HepG2 (cell line): ENCODE measurements at regions not wholly inside any gene's neighbourhood (a gene's known extent, or its start where the extent isn't known, plus 50 kb on each side); places are given as distances from the start of the nearest gene placed in this dataset.

Source experiments
- ATAC-seq: fragments of 200-7000 bp; cut with Tn5 transposase; 3 replicates; pipeline ENCODE4 v1.9.1; 2020; ENCODE audit warnings: mild to moderate bottlenecking, moderate library complexity
- BruUV-seq: library from RNA; stranded (reverse); fragments of 400-500 nt; replicated peaks from 2 replicates; lab custom pipeline; 2021; lab: Mats Ljungman, UMichigan
- CTCF ChIA-PET: fragments of 300-600 bp; formaldehyde crosslinking; extraction: SDS; loops from one replicate; lab custom pipeline; 2021; ENCODE audit warnings: low total read pairs, inconsistent platforms, low intra/inter-chr PET ratio; lab: Yijun Ruan, JAX
- POLR2A ChIA-PET: fragments of 350-600 bp; sonication (Branson Sonifier 250); formaldehyde crosslinking; loops from one replicate; lab custom pipeline; 2020; ENCODE audit warnings: antibody characterized with exemption, inconsistent platforms; lab: Yijun Ruan, JAX
- DNase-seq: peaks from one replicate; pipeline ENCODE4 v3.0.0-alpha.2; 2015; ENCODE audit warnings: low spot score
- FAIRE-seq: peaks from 3 replicates; lab custom pipeline; 2011; peaks lifted over from hg19 to GRCh38; lab: Jason Lieb, UNC
- H2AFZ ChIP-seq: one replicate; pipeline ENCODE4 v1.6.1; 2011; ENCODE audit warnings: low read length, inconsistent platforms
- H3K27ac ChIP-seq: fragments of 300-600 bp; 3 replicates; pipeline ENCODE4 v1.8.0; 2011; ENCODE audit warnings: mixed run types, mild to moderate bottlenecking, mixed read lengths, low read length, inconsistent platforms; ENCODE audit not compliant: insufficient read depth; ENCODE audit errors: extremely low read length
- H3K27me3 ChIP-seq, 2 experiments: fragments of 200-600 bp in 1 of 2; 2 replicates in 1 of 2; 3 replicates in 1 of 2; pipeline versions ENCODE4 v1.6.0 to v1.8.0; 2011; ENCODE audit warnings: low read length in 2 of 2, mild to moderate bottlenecking in 2 of 2, moderate library complexity in 2 of 2, inconsistent platforms in 1 of 2; ENCODE audit not compliant: insufficient read depth in 2 of 2, control insufficient read depth in 1 of 2
- H3K36me3 ChIP-seq, 2 experiments: fragments of 200-600 bp in 1 of 2; replicated peaks in 1 of 2; 2 replicates in 1 of 2; 3 replicates in 1 of 2; pipeline versions ENCODE4 v1.5.1 to v1.8.0; 2011; ENCODE audit warnings: low read length in 2 of 2, inconsistent platforms in 1 of 2; ENCODE audit not compliant: insufficient read depth in 2 of 2, control insufficient read depth in 1 of 2
- H3K4me1 ChIP-seq: 2 replicates; pipeline ENCODE4 v1.5.1; 2012; ENCODE audit warnings: low read length, inconsistent platforms; ENCODE audit not compliant: insufficient read depth
- H3K4me2 ChIP-seq: 2 replicates; pipeline ENCODE4 v1.6.0; 2011; ENCODE audit warnings: low read depth, low read length, inconsistent platforms
- H3K4me3 ChIP-seq, 3 experiments: fragments of 200-600 bp in 1 of 3; sonication (generic), shearing (Covaris generic) in 1 of 3; replicated peaks in 1 of 3; 2 replicates each; pipeline ENCODE4 v1.5.1; 2011 to 2016; ENCODE audit warnings: low read length in 3 of 3, inconsistent platforms in 2 of 3, low read depth in 2 of 3, mild to moderate bottlenecking in 2 of 3, control low read depth in 1 of 3, mixed read lengths in 1 of 3; ENCODE audit not compliant: insufficient read depth in 1 of 3
- H3K79me2 ChIP-seq: one replicate; pipeline ENCODE4 v1.6.1; 2011; ENCODE audit warnings: low read length, inconsistent platforms; ENCODE audit not compliant: insufficient read depth
- H3K9ac ChIP-seq: 2 replicates; pipeline ENCODE4 v1.6.0; 2011; ENCODE audit warnings: mild to moderate bottlenecking, low read depth, low read length, inconsistent platforms; ENCODE audit not compliant: insufficient read depth
- H3K9me3 ChIP-seq: 2 replicates; pipeline ENCODE4 v1.5.1; 2012; ENCODE audit warnings: mild to moderate bottlenecking, low read length
- H4K20me1 ChIP-seq: 2 replicates; pipeline ENCODE4 v1.6.0; 2011; ENCODE audit warnings: inconsistent platforms, mild to moderate bottlenecking, low read length, moderate library complexity; ENCODE audit not compliant: insufficient read depth
- NRL ChIP-seq: sonication (generic); formaldehyde crosslinking; IDR thresholded peaks from 2 replicates; pipeline ENCODE4 v1.5.0; 2020; ENCODE audit warnings: missing genetic modification reagents, mild to moderate bottlenecking, moderate library complexity, borderline replicate concordance
- SMC3 ChIP-seq: IDR thresholded peaks from 2 replicates; pipeline ENCODE4 v1.6.1; 2011; ENCODE audit warnings: low read length, improper control_type of control experiment
- SNAPC4 ChIP-seq: sonication (generic); formaldehyde crosslinking; IDR thresholded peaks from 2 replicates; pipeline ENCODE4 v1.4.0; 2020; ENCODE audit warnings: mild to moderate bottlenecking, missing genetic modification reagents
- SRSF4 ChIP-seq: fragments of 200-400 bp; formaldehyde crosslinking; IDR thresholded peaks from one replicate; pipeline ENCODE4 v1.6.1; 2018; ENCODE audit warnings: mild to moderate bottlenecking, low read depth, low read length, moderate library complexity; ENCODE audit not compliant: poor library complexity, severe bottlenecking
- ZNF276 ChIP-seq: sonication (generic); formaldehyde crosslinking; IDR thresholded peaks from 2 replicates; pipeline ENCODE4 v1.4.0; 2020; ENCODE audit warnings: mild to moderate bottlenecking, low read depth, missing genetic modification reagents
- ZNF563 ChIP-seq: sonication (generic); formaldehyde crosslinking; IDR thresholded peaks from 2 replicates; pipeline ENCODE4 v1.8.0; 2022; ENCODE audit warnings: mild to moderate bottlenecking, moderate library complexity, missing genetic modification reagents
- WGBS: methylation state at CpG from one replicate; pipeline ENCODE4 v1.1.6; 2017; ENCODE audit warnings: low lambda C conversion rate; 5-methylcytosine and 5-hydroxymethylcytosine counted together
- in situ Hi-C: cut with HindIII; loops from 2 replicates; pipeline ENCODE4 v1.10.0; 2017; ENCODE audit warnings: low pct_unique_long_range_greater_than_20kb; ENCODE audit not compliant: extremely low pct_ligation_motif_present
- intact Hi-C: fragments of 100-400 bp; cut with micrococcal nuclease; formaldehyde crosslinking; loops from one replicate; pipeline ENCODE4 v1.10.0; 2022; ENCODE audit not compliant: unreplicated experiment
- TF ChIP-seq, protein P1 (sequence below): sonication (generic); formaldehyde crosslinking; IDR thresholded peaks from 2 replicates; pipeline ENCODE4 v1.4.0; 2020; ENCODE audit warnings: mild to moderate bottlenecking, missing genetic modification reagents, borderline replicate concordance
- TF ChIP-seq, protein P2 (sequence below): sonication (generic); formaldehyde crosslinking; IDR thresholded peaks from 2 replicates; pipeline ENCODE4 v1.4.0; 2020; ENCODE audit warnings: mild to moderate bottlenecking, missing genetic modification reagents

DNA sequence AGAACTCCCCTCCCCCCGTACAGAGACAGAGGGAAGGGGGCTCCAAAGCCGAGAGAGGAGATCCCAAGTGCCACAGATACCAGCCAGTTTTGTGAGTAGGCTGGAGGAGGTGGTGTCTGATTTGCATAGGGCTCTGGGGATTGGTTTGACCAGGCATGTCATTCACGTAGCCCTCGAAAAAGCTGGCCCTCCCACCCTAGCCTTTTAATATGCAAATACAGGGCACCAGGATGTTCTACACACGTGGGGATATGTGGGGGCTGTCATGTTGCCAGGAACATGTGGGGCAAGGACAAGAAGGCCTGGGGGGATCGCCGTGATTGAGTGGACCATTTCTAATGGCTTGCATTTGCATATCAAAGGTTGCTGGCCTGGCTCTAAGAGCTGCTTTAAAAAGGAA, 272.9 kb downstream of the PPP1R2C start (continued):
- TF ChIP-seq SNAPC4 (CRISPR knock-in tag) (no peak), NRL (CRISPR knock-in tag) (no peak)

DNA sequence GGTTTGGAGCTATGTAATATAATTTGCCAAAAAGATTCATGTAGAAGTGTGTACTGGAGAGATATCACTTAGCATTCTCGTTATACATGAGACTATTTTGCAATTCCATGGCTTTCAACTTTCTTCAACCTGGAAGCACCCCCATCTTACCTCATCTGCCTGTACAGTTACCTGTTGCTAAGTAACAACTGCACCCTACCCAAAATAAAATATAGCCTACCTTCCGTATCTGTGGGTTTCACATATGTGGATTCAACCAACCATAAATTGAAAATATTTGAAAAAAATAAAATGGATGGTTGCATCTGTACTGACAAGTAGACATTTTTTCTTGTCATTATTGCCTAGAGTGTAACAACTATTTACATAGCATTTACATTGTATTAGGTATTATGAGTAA, 278.3 kb downstream of the PPP1R2C start:
- no peak for DNase-seq
- H3K36me3 ChIP-seq = no peaks in the 10 kb centered on the region
- 39% methylated on average over 2 of the region's 2 CpGs for WGBS
- no peak overlapping the region for H3K9ac ChIP-seq
- no peaks in the 10 kb centered on the region for H3K27me3 ChIP-seq
- ATAC-seq = no peak
- no peak overlapping the region for H3K4me3 ChIP-seq
- TF ChIP-seq, protein P1, sequence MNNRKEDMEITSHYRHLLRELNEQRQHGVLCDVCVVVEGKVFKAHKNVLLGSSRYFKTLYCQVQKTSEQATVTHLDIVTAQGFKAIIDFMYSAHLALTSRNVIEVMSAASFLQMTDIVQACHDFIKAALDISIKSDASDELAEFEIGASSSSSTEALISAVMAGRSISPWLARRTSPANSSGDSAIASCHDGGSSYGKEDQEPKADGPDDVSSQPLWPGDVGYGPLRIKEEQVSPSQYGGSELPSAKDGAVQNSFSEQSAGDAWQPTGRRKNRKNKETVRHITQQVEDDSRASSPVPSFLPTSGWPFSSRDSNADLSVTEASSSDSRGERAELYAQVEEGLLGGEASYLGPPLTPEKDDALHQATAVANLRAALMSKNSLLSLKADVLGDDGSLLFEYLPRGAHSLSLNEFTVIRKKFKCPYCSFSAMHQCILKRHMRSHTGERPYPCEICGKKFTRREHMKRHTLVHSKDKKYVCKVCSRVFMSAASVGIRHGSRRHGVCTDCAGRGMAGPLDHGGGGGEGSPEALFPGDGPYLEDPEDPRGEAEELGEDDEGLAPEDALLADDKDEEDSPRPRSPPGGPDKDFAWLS (CRISPR knock-in tag) = no peak
- TF ChIP-seq ZNF563 (no peak), SRSF4 (no peak), SMC3 (no peak), ZNF276 (CRISPR knock-in tag) (no peak)
- TF ChIP-seq, protein P2, sequence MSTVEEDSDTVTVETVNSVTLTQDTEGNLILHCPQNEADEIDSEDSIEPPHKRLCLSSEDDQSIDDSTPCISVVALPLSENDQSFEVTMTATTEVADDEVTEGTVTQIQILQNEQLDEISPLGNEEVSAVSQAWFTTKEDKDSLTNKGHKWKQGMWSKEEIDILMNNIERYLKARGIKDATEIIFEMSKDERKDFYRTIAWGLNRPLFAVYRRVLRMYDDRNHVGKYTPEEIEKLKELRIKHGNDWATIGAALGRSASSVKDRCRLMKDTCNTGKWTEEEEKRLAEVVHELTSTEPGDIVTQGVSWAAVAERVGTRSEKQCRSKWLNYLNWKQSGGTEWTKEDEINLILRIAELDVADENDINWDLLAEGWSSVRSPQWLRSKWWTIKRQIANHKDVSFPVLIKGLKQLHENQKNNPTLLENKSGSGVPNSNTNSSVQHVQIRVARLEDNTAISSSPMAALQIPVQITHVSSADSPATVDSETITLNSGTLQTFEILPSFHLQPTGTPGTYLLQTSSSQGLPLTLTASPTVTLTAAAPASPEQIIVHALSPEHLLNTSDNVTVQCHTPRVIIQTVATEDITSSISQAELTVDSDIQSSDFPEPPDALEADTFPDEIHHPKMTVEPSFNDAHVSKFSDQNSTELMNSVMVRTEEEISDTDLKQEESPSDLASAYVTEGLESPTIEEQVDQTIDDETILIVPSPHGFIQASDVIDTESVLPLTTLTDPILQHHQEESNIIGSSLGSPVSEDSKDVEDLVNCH (CRISPR knock-in tag) = no peak
- no peak overlapping the region for H3K4me2 ChIP-seq
- no peak overlapping the region for H3K27ac ChIP-seq
- ChIA-PET CTCF (no interaction called here), POLR2A (no interaction called here)
- H4K20me1 ChIP-seq = no peaks in the 10 kb centered on the region
- H2AFZ ChIP-seq = no peak overlapping the region
- FAIRE-seq = no peak
- intact Hi-C loops (no loop called here), in situ Hi-C loops (no loop called here)
- no peaks in the 10 kb centered on the region for H3K4me1 ChIP-seq
- H3K9me3 ChIP-seq = no peaks in the 10 kb centered on the region
- BruUV-seq = no TSS peak
- no peaks in the 10 kb centered on the region for H3K79me2 ChIP-seq
